GM12892 (cell line): ENCODE measurements at regions not wholly inside any gene's neighbourhood (a gene's known extent, or its start where the extent isn't known, plus 50 kb on each side); places are given as distances from the start of the nearest gene placed in this dataset.

ENCODE experiments used
- POLR2A ChIP-seq: IDR thresholded peaks from 2 replicates; pipeline ENCODE4 v1.6.1; 2011; ENCODE audit warnings: low read depth, low read length, control low read depth
- POLR2AphosphoS5 ChIP-seq: IDR thresholded peaks from 2 replicates; pipeline ENCODE4 v1.6.1; 2011; ENCODE audit warnings: low read depth, low read length, control low read depth
- TAF1 ChIP-seq: IDR thresholded peaks from 2 replicates; pipeline ENCODE4 v1.6.1; 2011; ENCODE audit warnings: low read depth, mild to moderate bottlenecking, control low read depth, low read length, borderline replicate concordance

- TF ChIP-seq POLR2AphosphoS5: no peak
- TF ChIP-seq POLR2A: no peak
- TF ChIP-seq TAF1: no peak
Measured at GRCh38 chr6:22875845-22876244, 306.5 kb downstream of the HDGFL1 start.
